HG03432 (cell line): ENCODE measurements at regions not wholly inside any gene's neighbourhood (a gene's known extent, or its start where the extent isn't known, plus 50 kb on each side); places are given as distances from the start of the nearest gene placed in this dataset.

Experiments
- ATAC-seq: cut with Tn5 transposase; IDR thresholded peaks from one replicate; pipeline ENCODE4 v1.9.1; 2021; ENCODE audit warnings: mild to moderate bottlenecking, moderate library complexity; ENCODE audit not compliant: unreplicated experiment

- ATAC-seq: no peak
Observed at GRCh38 chr19:30318261-30318660, 53.9 kb upstream of the ZNF536 start.

GRCh38 chr19:30318936-30319335 lies 53.2 kb upstream of the ZNF536 start:
- ATAC-seq: no peak

DNA sequence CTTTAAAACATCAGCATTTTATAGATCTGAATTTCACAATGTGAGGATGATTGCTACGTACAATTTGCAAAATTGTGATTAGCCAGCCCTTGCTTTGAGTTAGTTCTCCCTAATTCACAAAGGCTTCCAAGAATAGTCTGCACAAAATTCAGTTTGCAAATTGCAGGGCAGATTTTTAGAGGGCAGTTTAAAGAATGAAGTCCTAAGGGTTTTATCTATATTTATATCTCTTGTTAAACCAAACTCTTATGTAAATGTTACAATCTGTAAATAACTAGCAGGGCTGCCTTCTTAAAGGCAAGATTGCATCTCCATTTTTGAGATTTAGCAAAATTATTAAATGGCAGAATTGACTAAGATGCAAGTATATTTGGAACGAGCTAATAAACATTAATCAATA lies 52.8 kb upstream of the ZNF536 start:
- ATAC-seq: no peak

DNA sequence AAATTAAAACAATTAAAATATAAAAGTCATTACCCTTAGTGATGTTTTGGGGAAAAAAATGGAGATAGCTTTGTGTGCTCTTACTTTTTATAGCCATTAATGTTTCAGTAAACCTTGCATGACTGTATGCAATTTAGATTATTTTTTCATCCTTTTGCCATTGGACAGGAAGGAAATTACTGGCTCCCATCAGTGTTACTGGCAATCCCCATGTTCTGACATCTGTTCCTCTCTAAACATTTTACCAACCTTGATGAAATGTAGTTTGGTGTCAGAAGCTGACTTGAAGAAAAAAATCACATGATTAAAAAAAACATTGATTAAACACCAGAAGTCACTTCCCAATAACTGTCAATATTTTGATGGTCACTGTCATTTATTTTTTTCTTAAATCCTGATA lies 52.3 kb upstream of the ZNF536 start:
- ATAC-seq: no peak

GRCh38 chr19:30320466-30320865 lies 51.7 kb upstream of the ZNF536 start:
- no peak for ATAC-seq

DNA sequence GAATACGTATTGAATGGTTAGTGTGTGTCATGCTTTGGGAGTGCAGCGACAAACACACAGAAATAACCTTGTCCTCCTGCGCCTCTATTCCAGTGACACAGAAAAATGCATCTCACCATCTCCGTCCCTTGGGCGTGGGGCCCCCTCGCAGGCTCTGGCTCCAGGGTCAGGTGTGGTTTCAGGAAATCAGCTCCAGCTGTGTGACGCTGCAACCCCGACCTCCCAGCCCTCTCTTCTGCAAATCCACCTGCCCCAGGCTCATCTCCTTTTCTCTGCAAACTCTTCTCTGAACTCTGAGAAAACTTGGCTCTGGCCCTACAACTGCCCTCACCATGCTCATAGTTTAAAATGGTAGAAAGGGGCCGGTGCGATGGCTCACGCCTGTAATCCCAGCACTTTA lies 51.3 kb upstream of the ZNF536 start:
- ATAC-seq: no peak
